Psoas muscle (tissue), 7 donors: ENCODE measurements at regions not wholly inside any gene's neighbourhood (a gene's known extent, or its start where the extent isn't known, plus 50 kb on each side); places are given as distances from the start of the nearest gene placed in this dataset.

Source experiments
- ATAC-seq, 4 donors: fragments of 200-7000 bp; cut with Tn5 transposase; one replicate each; pipeline ENCODE4 v1.9.1; 2020; ENCODE audit warnings: moderate library complexity in 3 of 4, mild to moderate bottlenecking in 2 of 4
- DNase-seq, 2 donors: peaks; one replicate each; pipeline ENCODE4 v3.0.0-alpha.2; 2020
- H3K27ac ChIP-seq: fragments of 200-600 bp; one replicate; pipeline ENCODE4 v1.8.0; 2022
- H3K27me3 ChIP-seq, 3 donors: fragments of 200-600 bp in 1 of 3; one replicate each; pipeline versions ENCODE4 v1.6.1 to v1.8.0; 2013 to 2022; ENCODE audit warnings: low read length in 2 of 3, mild to moderate bottlenecking in 2 of 3, moderate library complexity in 1 of 3; ENCODE audit not compliant: insufficient read depth in 3 of 3
- H3K36me3 ChIP-seq, 2 donors: fragments of 200-600 bp in 1 of 2; one replicate each; pipeline versions ENCODE4 v1.6.1 to v1.8.0; 2013 to 2022; ENCODE audit warnings: low read depth in 1 of 2, mild to moderate bottlenecking in 1 of 2, moderate library complexity in 1 of 2; ENCODE audit not compliant: insufficient read depth in 1 of 2
- H3K4me1 ChIP-seq: fragments of 200-600 bp; one replicate; pipeline ENCODE4 v1.8.0; 2022
- H3K4me3 ChIP-seq: fragments of 200-600 bp; one replicate; pipeline ENCODE4 v1.8.0; 2022; ENCODE audit warnings: mild to moderate bottlenecking
- H3K9me3 ChIP-seq: fragments of 200-600 bp; one replicate; pipeline ENCODE4 v1.8.0; 2022
- CTCF ChIP-seq: fragments of 200-600 bp; IDR thresholded peaks from one replicate; pipeline ENCODE4 v1.8.0; 2022; ENCODE audit warnings: antibody characterized with exemption
- WGBS, 3 donors: extraction: QIAGEN DNeasy Blood & Tissue Kit; methylation state at CpG; one replicate each; pipeline versions ENCODE4 v1.1.6 to v1.1.7; 2013; 5-methylcytosine and 5-hydroxymethylcytosine counted together
- intact Hi-C, 2 donors: fragments of 100-400 bp; cut with DNase I; formaldehyde crosslinking; loops; one replicate each; pipeline versions ENCODE4 v1.11.0 to v1.14.2; 2022
- donor health status: healthy with polysubstance abuse.
- donor health status: DM: no; HTN: no; CAD: no; lungs with moderate emphysema.
- donor health status: Bipolar disorder and iron deficiency.
- donor health status: healthy.
- donor health status: DM: yes; HTN: yes; CAD: no.
- donor health status: DM: no; HTN: no; CAD: no.
- donor health status: DM: yes; HTN: yes; CAD: no.

- Histone ChIP-seq H3K27me3 (no peaks in the 10 kb centered on the region), H3K36me3 (no peaks in the 10 kb centered on the region), H3K4me3 (no peak overlapping the region), H3K27ac (no peak overlapping the region), H3K4me1 (no peaks in the 10 kb centered on the region), H3K9me3 (no peaks in the 10 kb centered on the region)
- no peak for TF ChIP-seq CTCF
- ATAC-seq (no peak), DNase-seq (no peak)
- WGBS, 3 donors: 40 to 48% (median 46%) methylated on average over 11 of the region's 11 CpGs
- intact Hi-C loops: no loop called here
These were observed 167.1 kb downstream of the FGF9 start for GRCh38 chr13:21837841-21838551.

GRCh38 chr13:21846605-21847004, 175.7 kb downstream of the FGF9 start:
- no peak for TF ChIP-seq CTCF
- WGBS, 3 donors: 73 to 85% (median 78%) methylated on average over 4 of the region's 4 CpGs
- Histone ChIP-seq H3K36me3 (no peaks in the 10 kb centered on the region), H3K4me3 (no peak overlapping the region), H3K27ac (no peak overlapping the region), H3K27me3 (no peaks in the 10 kb centered on the region), H3K9me3 (no peaks in the 10 kb centered on the region), H3K4me1 (no peaks in the 10 kb centered on the region)
- intact Hi-C loops: no loop called here
- DNase-seq: no peak
- no peak for ATAC-seq

- TF ChIP-seq CTCF: peak; percentile 27
- DNase-seq (no peak), ATAC-seq (peak in 3 of 4 donors; percentile 44 to 54 (median 49))
- Histone ChIP-seq H3K27ac (no peak overlapping the region), H3K4me3 (no peak overlapping the region), H3K4me1 (no peaks in the 10 kb centered on the region), H3K36me3 (no peaks in the 10 kb centered on the region), H3K9me3 (no peaks in the 10 kb centered on the region), H3K27me3 (no peaks in the 10 kb centered on the region)
- WGBS, 3 donors: 41 to 50% (median 42%) methylated on average over 2 of the region's 2 CpGs
- intact Hi-C loops: no loop called here
These were observed 178.4 kb downstream of the FGF9 start for GRCh38 chr13:21849323-21849722.

- no peaks in the 10 kb centered on the region for H3K27me3 ChIP-seq
- intact Hi-C loops: no loop called here
- H3K9me3 ChIP-seq: no peaks in the 10 kb centered on the region
- no peak for TF ChIP-seq CTCF
- H3K36me3 ChIP-seq: no peaks in the 10 kb centered on the region
- no peak for ATAC-seq
- H3K4me3 ChIP-seq: no peak overlapping the region
- no peak overlapping the region for H3K27ac ChIP-seq
- DNase-seq: no peak
- 71 to 81% (median 75%) methylated on average over 11 of the region's 11 CpGs for WGBS, 3 donors
- no peaks in the 10 kb centered on the region for H3K4me1 ChIP-seq
These were observed 179.4 kb downstream of the FGF9 start for GRCh38 chr13:21850013-21851006.
